Fibroblast of the conjunctiva (primary cell): ENCODE measurements at regions not wholly inside any gene's neighbourhood (a gene's known extent, or its start where the extent isn't known, plus 50 kb on each side); places are given as distances from the start of the nearest gene placed in this dataset.

Source experiments
- DNase-seq: peaks from one replicate; pipeline ENCODE4 v3.0.0-alpha.2; 2010; ENCODE audit warnings: low read depth

GRCh38 chr10:44242091-44242490 lies 142.8 kb downstream of the CXCL12 start:
- no peak for DNase-seq

GRCh38 chr10:44240584-44241205 lies 144.2 kb downstream of the CXCL12 start:
- DNase-seq, result no peak

- no peak for DNase-seq
Observed at GRCh38 chr10:44238212-44238611, 146.7 kb downstream of the CXCL12 start.

- DNase-seq, result no peak
Observed at GRCh38 chr10:44237364-44238049, 147.4 kb downstream of the CXCL12 start.

- DNase-seq, result no peak
Observed at GRCh38 chr10:44235363-44235762, 149.5 kb downstream of the CXCL12 start.

GRCh38 chr10:44234483-44234875 lies 150.4 kb downstream of the CXCL12 start:
- no peak for DNase-seq

GRCh38 chr10:44233561-44234482 lies 151.1 kb downstream of the CXCL12 start:
- peak; percentile 57 for DNase-seq

- DNase-seq, result no peak
Observed at GRCh38 chr10:44217274-44217820, 167.6 kb downstream of the CXCL12 start.

GRCh38 chr10:44216073-44216472 lies 168.8 kb downstream of the CXCL12 start:
- DNase-seq, result no peak

- no peak for DNase-seq
Observed at GRCh38 chr10:44209811-44210210, 175.1 kb downstream of the CXCL12 start.

GRCh38 chr10:44207160-44207559 lies 177.7 kb downstream of the CXCL12 start:
- DNase-seq, result no peak

- DNase-seq, result no peak
Observed at GRCh38 chr10:44206127-44206818, 178.6 kb downstream of the CXCL12 start.

- DNase-seq, result no peak
Observed at GRCh38 chr10:44205067-44205466, 179.8 kb downstream of the CXCL12 start.

- no peak for DNase-seq
Observed at GRCh38 chr10:44203535-44203934, 181.4 kb downstream of the CXCL12 start.

- no peak for DNase-seq
Observed at GRCh38 chr10:44202952-44203351, 181.9 kb downstream of the CXCL12 start.

GRCh38 chr10:44201656-44202055 lies 183.2 kb downstream of the CXCL12 start:
- DNase-seq, result no peak

GRCh38 chr10:44201011-44201410 lies 183.9 kb downstream of the CXCL12 start:
- DNase-seq, result no peak

- DNase-seq, result no peak
Observed at GRCh38 chr10:44199991-44200655, 184.8 kb downstream of the CXCL12 start.

- no peak for DNase-seq
Observed at GRCh38 chr10:44199267-44199666, 185.6 kb downstream of the CXCL12 start.

GRCh38 chr10:44198780-44199097 lies 186.2 kb downstream of the CXCL12 start:
- no peak for DNase-seq

GRCh38 chr10:44198096-44198779 lies 186.7 kb downstream of the CXCL12 start:
- no peak for DNase-seq
